ENCODE measurements at regions not wholly inside any gene's neighbourhood (a gene's known extent, or its start where the extent isn't known, plus 50 kb on each side); places are given as distances from the start of the nearest gene placed in this dataset.

DNA sequence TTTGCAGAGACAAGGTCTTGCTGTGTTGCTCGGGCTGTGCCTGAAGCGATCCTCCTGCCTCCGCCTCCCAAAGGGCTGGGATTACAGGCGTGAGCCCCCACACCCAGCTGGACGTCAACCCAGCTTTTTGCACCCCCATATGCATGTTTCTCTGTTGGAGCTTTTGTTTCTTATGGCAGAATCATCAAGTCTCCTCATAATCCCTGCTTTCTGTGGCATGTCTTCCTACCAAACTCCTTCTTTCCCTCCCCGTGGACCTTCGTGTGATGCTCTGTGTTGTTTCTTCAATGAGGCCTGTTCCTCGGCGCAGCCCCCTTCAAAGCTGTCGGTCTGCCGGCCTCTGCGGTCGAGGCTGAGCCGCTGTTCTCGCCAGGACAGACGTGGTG lies 71.6 kb downstream of the METRNL start:
- Histone ChIP-seq H3K27me3 (ENCODE audit: control insufficient read depth, insufficient read depth, low read length) (no peaks in the 10 kb centered on the region), H3K36me3 (ENCODE audit: control insufficient read depth, insufficient read depth, low read length) (peaks cover 4% of the 10 kb centered on the region), H3K27ac (ENCODE audit: low read depth, low read length) (peak overlapping the region; percentile 80), H3K4me1 (ENCODE audit: control insufficient read depth, insufficient read depth, low read length) (peaks cover 30% of the 10 kb centered on the region), H3K9me3 (ENCODE audit: control insufficient read depth, insufficient read depth, low read length) (no peaks in the 10 kb centered on the region), H3K4me3 (ENCODE audit: low read depth, low read length) (no peak overlapping the region)
- WGBS (ENCODE audit: insufficient coverage), result 68% methylated on average over 11 of the region's 16 CpGs
- no peak for DNase-seq (ENCODE audit: low read depth in 4 of 6, low spot score in 6 of 6)

DNA sequence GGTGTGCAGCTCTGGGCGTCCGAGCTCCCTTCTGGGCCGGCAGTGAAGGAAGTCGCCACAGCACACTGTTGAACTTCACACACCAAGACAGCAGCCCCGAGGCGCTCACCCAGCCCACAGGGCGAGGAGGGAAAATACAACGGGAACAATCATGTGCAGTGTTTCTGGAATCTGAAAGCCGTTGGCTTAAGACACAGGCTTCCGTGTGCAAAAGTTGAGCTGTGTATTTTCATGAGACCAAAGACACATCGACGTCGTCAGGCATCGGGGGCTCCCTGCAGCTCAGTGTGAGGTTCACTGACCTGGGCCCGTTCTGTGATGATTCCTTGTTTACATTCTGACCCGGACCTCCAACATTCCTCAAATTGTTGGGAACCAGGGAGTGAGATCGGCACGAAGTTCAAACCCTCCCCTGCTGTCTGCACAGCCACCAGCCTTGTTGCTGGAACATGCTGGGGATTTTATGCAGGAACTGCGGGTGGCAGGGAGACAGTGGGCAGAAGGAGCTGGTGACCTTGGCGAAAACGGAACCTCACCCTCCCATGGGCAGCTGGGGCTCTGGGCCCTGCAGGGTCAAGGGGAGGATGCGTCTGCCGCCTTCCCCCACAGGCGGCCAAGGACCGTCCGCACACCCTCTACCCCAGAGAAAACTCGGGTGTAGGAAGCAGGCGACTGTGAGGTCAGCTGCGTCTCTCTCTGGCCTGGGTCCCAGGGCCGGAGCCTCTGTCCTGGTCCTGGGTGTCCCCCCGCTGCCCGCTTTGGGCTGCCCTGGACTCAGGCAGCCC lies 72.2 kb downstream of the METRNL start:
- Histone ChIP-seq H3K36me3 (ENCODE audit: control insufficient read depth, insufficient read depth, low read length) (peaks cover 4% of the 10 kb centered on the region), H3K4me3 (ENCODE audit: low read depth, low read length) (no peak overlapping the region), H3K4me1 (ENCODE audit: control insufficient read depth, insufficient read depth, low read length) (peaks cover 30% of the 10 kb centered on the region), H3K9me3 (ENCODE audit: control insufficient read depth, insufficient read depth, low read length) (no peaks in the 10 kb centered on the region), H3K27me3 (ENCODE audit: control insufficient read depth, insufficient read depth, low read length) (no peaks in the 10 kb centered on the region), H3K27ac (ENCODE audit: low read depth, low read length) (peak overlapping the region; percentile 80)
- 59% methylated on average over 32 of the region's 32 CpGs for WGBS (ENCODE audit: insufficient coverage)
- peak in 2 of 6 donors; percentile 10 to 65 for DNase-seq (ENCODE audit: low read depth in 4 of 6, low spot score in 6 of 6)

DNA sequence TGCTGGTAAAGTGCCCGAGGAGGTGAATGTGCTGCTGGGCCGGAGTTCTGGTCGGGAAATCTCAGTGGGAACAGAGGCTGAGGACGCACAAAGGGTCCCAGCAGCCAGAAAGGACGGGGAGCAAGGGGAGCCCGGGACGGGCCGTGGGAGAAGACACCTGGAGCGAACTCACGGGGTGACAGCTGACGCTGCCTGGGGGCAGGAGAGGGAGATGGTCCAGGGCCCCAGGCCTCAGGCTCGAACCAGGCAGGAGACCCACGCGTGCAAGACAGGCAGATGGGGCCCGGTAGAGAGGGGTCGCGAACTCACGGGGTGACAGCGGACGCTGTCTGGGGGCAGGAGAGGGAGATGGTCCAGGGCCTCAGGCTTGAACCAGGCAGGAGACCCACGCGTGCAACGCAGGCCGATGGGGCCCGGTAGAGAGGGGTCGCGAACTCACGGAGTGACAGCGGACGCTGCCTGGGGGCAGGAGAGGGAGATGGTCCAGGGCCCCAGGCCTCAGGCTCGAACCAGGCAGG lies 72.9 kb downstream of the METRNL start:
- WGBS (ENCODE audit: insufficient coverage), result 83% methylated on average over 31 of the region's 31 CpGs
- H3K9me3 ChIP-seq (ENCODE audit: control insufficient read depth, insufficient read depth, low read length), result no peaks in the 10 kb centered on the region
- H3K27me3 ChIP-seq (ENCODE audit: control insufficient read depth, insufficient read depth, low read length), result no peaks in the 10 kb centered on the region
- H3K4me3 ChIP-seq (ENCODE audit: low read depth, low read length), result no peak overlapping the region
- DNase-seq (ENCODE audit: low read depth in 4 of 6, low spot score in 6 of 6), result no peak
- peaks cover 30% of the 10 kb centered on the region for H3K4me1 ChIP-seq (ENCODE audit: control insufficient read depth, insufficient read depth, low read length)
- H3K36me3 ChIP-seq (ENCODE audit: control insufficient read depth, insufficient read depth, low read length), result peaks cover 4% of the 10 kb centered on the region
- H3K27ac ChIP-seq (ENCODE audit: low read depth, low read length), result peak overlapping the region; percentile 80

DNA sequence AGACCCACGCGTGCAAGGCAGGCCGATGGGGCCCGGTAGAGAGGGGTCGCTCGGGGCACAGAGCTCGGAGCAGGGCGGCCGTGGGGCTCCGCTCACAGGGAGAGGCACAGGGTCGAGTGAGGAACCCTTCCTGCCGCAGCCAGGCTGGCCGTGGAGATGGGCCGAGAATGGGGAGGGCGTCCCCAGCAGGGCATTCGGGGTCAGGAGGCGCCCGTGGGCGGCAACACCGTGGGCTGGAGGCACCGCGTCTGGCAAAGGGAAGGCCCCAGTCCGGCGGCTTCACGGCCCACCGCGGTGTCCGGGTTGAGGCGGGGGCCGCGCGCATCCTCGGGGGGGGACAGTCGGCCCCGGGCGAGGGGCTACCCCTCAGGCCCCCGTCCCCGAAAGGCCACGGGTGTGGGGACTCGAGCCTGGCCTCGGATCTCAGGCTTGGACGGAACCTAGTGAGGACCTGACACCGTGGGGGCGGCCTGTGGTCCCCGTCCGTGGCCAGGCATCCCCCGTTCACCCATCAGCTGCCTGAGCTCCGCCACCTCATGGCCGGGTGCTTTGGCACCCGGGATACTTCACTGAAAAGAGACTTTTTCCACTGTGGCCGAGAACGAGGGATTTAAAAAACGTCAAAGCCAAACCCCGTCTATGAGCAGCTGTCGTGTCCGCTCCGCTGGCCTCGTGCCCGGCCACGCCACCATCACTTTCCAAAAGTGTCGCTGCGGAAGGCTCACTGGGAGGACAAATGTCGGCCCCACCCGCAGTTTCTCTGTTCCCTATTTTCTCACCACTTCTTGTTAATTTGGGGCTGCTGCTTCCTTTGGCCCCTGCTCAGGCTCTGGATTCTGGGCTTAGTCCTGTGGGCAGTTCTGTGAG lies 73.6 kb downstream of the METRNL start:
- no peaks in the 10 kb centered on the region for H3K27me3 ChIP-seq (ENCODE audit: control insufficient read depth, insufficient read depth, low read length)
- peaks cover 30% of the 10 kb centered on the region for H3K4me1 ChIP-seq (ENCODE audit: control insufficient read depth, insufficient read depth, low read length)
- 85% methylated on average over 61 of the region's 64 CpGs for WGBS (ENCODE audit: insufficient coverage)
- H3K4me3 ChIP-seq (ENCODE audit: low read depth, low read length), result no peak overlapping the region
- peak in 1 of 6 donors; percentile 58 for DNase-seq (ENCODE audit: low read depth in 4 of 6, low spot score in 6 of 6)
- H3K27ac ChIP-seq (ENCODE audit: low read depth, low read length), result peak overlapping the region; percentile 80
- H3K9me3 ChIP-seq (ENCODE audit: control insufficient read depth, insufficient read depth, low read length), result no peaks in the 10 kb centered on the region
- peaks cover 4% of the 10 kb centered on the region for H3K36me3 ChIP-seq (ENCODE audit: control insufficient read depth, insufficient read depth, low read length)

DNA sequence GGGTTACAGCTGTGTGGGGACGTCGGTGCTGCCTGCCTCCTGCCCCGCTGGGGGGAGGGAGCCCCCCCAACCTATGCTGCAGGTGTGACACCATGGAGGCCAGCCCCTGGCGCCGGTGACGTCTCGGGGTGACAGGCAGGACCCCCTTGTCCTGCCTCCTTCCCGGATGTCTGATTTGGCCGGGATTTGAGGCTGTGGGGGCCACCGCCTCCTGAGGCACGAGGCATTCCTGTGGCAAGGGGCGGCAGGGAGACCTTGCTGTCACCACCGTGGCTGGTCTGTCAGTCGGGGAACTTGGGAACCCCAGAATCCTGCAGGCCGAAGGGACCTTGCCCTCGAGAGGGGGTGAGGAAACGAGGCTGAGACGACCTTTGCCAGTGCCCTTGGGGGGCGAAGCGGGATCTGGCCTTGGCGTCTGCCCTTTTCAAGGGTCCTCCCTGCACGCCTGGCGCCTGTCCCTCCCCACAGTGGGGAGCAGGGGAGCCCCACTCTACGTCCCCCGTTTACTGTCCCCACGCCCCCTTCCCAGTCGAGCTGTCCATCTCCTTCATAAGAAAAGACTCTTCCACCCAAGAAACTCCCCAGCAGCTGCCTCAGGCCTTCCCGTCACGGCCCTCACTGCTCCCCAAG lies 74.4 kb downstream of the METRNL start:
- peaks cover 4% of the 10 kb centered on the region for H3K36me3 ChIP-seq (ENCODE audit: control insufficient read depth, insufficient read depth, low read length)
- 91% methylated on average over 26 of the region's 29 CpGs for WGBS (ENCODE audit: insufficient coverage)
- no peak overlapping the region for H3K27ac ChIP-seq (ENCODE audit: low read depth, low read length)
- H3K9me3 ChIP-seq (ENCODE audit: control insufficient read depth, insufficient read depth, low read length), result no peaks in the 10 kb centered on the region
- peaks cover 30% of the 10 kb centered on the region for H3K4me1 ChIP-seq (ENCODE audit: control insufficient read depth, insufficient read depth, low read length)
- H3K4me3 ChIP-seq (ENCODE audit: low read depth, low read length), result no peak overlapping the region
- H3K27me3 ChIP-seq (ENCODE audit: control insufficient read depth, insufficient read depth, low read length), result no peaks in the 10 kb centered on the region
- DNase-seq (ENCODE audit: low read depth in 4 of 6, low spot score in 6 of 6), result no peak

DNA sequence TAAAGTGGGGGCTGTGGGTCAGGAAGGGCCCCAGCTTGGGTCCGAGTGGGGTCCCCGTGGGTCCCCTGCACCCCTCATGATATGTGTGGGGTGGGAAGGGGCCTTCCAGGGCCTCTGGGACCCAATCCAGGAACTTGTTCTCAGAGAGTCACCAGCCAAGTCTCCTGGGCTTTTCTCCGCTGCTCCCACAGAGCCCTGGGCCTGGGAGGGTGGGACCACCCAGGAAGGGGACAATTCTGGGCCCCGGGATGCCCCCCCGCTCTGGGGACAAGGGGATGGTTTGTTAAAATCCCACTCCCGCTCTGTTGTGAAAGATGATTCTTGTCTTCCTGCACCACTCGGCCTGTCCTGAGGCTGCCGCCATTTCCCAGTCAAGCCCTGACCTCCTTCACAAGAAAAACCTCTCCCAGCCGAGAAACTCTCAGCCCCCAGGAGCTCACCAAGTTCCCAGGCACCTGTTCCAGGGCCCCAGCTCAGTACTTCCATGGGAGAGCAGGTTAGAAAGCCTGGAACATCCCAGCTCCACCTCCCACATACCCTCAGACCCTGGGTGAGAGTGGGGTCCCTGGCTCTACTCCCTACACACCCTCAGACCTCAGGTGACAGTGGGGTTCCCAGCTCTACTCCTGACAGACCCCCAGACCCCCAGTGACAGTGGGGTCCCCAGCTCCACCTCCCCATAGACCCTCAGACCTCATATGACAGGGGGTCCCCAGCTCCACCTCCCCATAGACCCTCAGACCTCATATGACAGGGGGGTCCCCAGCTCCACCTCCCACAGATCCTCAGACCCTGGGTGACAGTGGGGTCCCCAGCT lies 75.1 kb downstream of the METRNL start:
- Histone ChIP-seq H3K9me3 (ENCODE audit: control insufficient read depth, insufficient read depth, low read length) (no peaks in the 10 kb centered on the region), H3K27ac (ENCODE audit: low read depth, low read length) (no peak overlapping the region), H3K4me1 (ENCODE audit: control insufficient read depth, insufficient read depth, low read length) (peaks cover 30% of the 10 kb centered on the region), H3K36me3 (ENCODE audit: control insufficient read depth, insufficient read depth, low read length) (peaks cover 4% of the 10 kb centered on the region), H3K27me3 (ENCODE audit: control insufficient read depth, insufficient read depth, low read length) (no peaks in the 10 kb centered on the region), H3K4me3 (ENCODE audit: low read depth, low read length) (no peak overlapping the region)
- WGBS (ENCODE audit: insufficient coverage), result 71% methylated on average over 3 of the region's 9 CpGs
- no peak for DNase-seq (ENCODE audit: low read depth in 4 of 6, low spot score in 6 of 6)

DNA sequence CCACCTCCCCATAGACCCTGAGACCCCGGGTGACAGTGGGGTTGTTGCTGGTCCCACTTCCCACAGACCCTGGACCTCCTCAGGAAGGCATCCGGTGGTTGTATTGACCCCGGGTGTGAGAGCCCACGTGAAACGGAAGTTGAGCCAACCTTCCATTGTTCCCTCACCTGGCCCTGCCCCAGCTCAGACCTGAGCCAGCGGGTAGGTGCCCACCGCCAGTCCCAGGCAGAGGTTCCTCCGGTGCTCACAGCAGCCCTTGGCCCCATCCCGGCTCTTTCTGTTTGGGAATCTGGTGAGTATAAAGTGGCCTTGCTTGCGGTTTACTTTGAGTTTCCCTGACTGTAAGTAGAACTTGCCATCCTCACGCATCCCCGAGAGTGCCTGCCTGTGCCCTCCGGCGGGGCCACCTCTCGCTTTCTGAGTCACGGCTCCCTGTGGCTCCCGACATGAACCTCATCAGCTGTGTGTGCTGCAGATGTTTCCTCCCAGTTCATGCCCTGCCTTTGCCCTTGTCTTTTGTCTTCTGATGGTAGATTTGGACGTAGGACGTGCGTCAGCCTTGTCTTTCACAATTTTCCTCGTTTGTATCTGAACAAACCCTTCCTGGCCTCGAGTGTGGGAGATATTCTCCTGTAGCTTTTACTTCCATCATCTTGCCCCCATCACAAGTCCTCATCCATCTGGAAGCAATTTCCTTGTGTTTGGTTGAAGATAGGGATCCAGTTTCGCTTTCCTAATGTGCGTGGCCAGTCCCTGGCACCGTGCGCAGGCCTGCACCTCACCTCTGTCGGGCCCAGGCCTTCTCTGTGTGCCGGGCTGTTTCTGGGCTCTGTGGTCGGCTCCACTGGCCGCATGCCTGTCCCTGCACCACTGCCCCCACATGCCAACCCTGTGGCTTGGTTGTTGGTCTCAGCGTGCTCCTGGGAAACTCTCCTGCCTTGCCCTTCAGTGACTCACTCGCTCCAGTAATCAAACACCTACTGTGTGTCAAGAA lies 76.0 kb downstream of the METRNL start:
- WGBS (ENCODE audit: insufficient coverage), result 81% methylated on average over 23 of the region's 32 CpGs
- H3K36me3 ChIP-seq (ENCODE audit: control insufficient read depth, insufficient read depth, low read length), result peaks cover 4% of the 10 kb centered on the region
- H3K27ac ChIP-seq (ENCODE audit: low read depth, low read length), result no peak overlapping the region
- DNase-seq (ENCODE audit: low read depth in 4 of 6, low spot score in 6 of 6), result no peak
- peaks cover 30% of the 10 kb centered on the region for H3K4me1 ChIP-seq (ENCODE audit: control insufficient read depth, insufficient read depth, low read length)
- no peak overlapping the region for H3K4me3 ChIP-seq (ENCODE audit: low read depth, low read length)
- no peaks in the 10 kb centered on the region for H3K9me3 ChIP-seq (ENCODE audit: control insufficient read depth, insufficient read depth, low read length)
- no peaks in the 10 kb centered on the region for H3K27me3 ChIP-seq (ENCODE audit: control insufficient read depth, insufficient read depth, low read length)

DNA sequence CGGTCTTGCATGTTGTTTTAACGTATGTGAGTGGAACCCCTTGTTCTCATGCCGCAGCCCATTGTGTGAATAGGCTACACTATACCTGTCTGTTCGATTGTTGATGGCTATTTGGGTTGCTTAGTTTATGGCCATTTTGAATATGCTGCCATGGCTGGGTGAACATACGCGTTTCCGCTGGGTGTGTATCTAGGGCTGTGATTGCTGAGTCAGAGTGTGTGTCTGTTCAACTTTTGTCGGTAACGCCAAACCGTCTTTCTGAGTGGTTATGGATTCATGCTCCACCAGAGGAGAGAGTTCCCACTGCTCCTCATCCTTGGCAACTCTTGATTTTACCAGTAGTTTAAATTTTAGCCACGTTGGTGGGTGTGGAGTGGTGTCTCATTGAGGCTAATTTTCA lies 77.0 kb downstream of the METRNL start:
- no peak overlapping the region for H3K27ac ChIP-seq (ENCODE audit: low read depth, low read length)
- H3K4me3 ChIP-seq (ENCODE audit: low read depth, low read length), result no peak overlapping the region
- no peaks in the 10 kb centered on the region for H3K27me3 ChIP-seq (ENCODE audit: control insufficient read depth, insufficient read depth, low read length)
- peaks cover 4% of the 10 kb centered on the region for H3K36me3 ChIP-seq (ENCODE audit: control insufficient read depth, insufficient read depth, low read length)
- H3K9me3 ChIP-seq (ENCODE audit: control insufficient read depth, insufficient read depth, low read length), result no peaks in the 10 kb centered on the region
- WGBS (ENCODE audit: insufficient coverage), result 93% methylated on average over 7 of the region's 11 CpGs
- peaks cover 23% of the 10 kb centered on the region for H3K4me1 ChIP-seq (ENCODE audit: control insufficient read depth, insufficient read depth, low read length)
- no peak for DNase-seq (ENCODE audit: low read depth in 4 of 6, low spot score in 6 of 6)

Measured in spinal cord (tissue), 9 donors.